NCI-H2196 treated with DMSO at 0.1 percent for 48 hours (cell line): ENCODE measurements at regions not wholly inside any gene's neighbourhood (a gene's known extent, or its start where the extent isn't known, plus 50 kb on each side); places are given as distances from the start of the nearest gene placed in this dataset.
"Not testable (repeated sequence)": the region's sequence is repeated elsewhere in the genome, so short reads cannot be mapped to it uniquely, and the experiment has no call there.

ENCODE experiments used
- DNase-seq: peaks from one replicate; lab custom pipeline; 2025; ENCODE audit not compliant: unreplicated experiment; lab: John Stamatoyannopoulos, UW

- DNase-seq, result no peak
These were observed 251.1 kb downstream of the SP3 start for GRCh38 chr2:173713904-173714555.

GRCh38 chr2:173715441-173715840, 249.7 kb downstream of the SP3 start:
- DNase-seq, result no peak

GRCh38 chr2:173716458-173717052, 248.6 kb downstream of the SP3 start:
- no peak for DNase-seq

GRCh38 chr2:173719471-173719870, 245.7 kb downstream of the SP3 start:
- DNase-seq, result no peak

GRCh38 chr2:173720306-173720705, 244.9 kb downstream of the SP3 start:
- no peak for DNase-seq

GRCh38 chr2:173734797-173735196, 230.4 kb downstream of the SP3 start:
- no peak for DNase-seq

DNA sequence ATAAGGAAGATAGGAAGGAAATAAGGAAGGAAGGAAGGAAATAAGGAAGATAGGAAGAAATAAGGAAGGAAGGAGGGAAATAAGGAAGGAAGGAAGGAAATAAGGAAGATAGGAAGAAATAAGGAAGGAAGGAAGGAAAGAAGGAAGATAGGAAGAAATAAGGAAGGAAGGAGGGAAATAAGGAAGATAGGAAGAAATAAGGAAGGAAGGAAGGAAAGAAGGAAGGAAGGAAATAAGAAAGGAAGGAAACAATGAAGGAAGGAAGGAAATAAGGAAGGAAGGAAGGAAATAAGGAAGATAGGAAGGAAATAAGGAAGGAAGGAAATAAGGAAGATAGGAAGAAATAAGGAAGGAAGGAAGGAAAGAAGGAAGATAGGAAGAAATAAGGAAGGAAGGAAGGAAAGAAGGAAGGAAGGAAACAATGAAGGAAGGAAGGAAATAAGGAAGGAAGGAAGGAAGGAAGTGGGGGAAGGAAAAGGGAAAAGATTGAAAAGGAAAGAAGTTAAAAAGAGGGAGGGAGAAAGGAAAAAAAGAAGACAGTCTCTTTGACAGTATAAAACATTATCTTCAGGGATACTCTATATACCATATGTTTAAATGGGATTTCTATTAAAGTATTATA, 227.1 kb downstream of the SP3 start:
- DNase-seq, result not testable (repeated sequence)

GRCh38 chr2:173739006-173739405, 226.2 kb downstream of the SP3 start:
- DNase-seq, result no peak

GRCh38 chr2:173740639-173741038, 224.5 kb downstream of the SP3 start:
- no peak for DNase-seq

- no peak for DNase-seq
These were observed 223.4 kb downstream of the SP3 start for GRCh38 chr2:173741759-173742158.

- no peak for DNase-seq
These were observed 218.1 kb downstream of the SP3 start for GRCh38 chr2:173747035-173747434.

DNA sequence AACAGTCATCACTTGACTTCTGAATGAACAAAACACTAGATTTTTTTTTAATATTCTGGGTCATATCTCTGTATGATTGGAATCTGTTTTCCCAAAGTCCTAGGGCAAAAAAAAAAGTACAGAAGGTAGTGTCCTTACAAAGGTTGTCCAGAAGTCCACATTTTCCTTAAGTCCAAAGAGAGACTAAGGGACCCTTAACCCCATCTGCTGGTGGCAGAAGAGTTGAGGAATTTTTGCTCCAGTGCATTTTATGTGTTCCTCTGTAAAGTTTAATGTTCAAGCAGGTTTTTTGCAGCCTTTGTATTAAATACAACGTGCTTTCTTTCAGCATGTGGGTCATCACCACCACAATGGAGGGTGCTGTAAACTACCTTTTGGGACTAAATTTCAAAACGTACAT, 215.9 kb downstream of the SP3 start:
- no peak for DNase-seq

DNA sequence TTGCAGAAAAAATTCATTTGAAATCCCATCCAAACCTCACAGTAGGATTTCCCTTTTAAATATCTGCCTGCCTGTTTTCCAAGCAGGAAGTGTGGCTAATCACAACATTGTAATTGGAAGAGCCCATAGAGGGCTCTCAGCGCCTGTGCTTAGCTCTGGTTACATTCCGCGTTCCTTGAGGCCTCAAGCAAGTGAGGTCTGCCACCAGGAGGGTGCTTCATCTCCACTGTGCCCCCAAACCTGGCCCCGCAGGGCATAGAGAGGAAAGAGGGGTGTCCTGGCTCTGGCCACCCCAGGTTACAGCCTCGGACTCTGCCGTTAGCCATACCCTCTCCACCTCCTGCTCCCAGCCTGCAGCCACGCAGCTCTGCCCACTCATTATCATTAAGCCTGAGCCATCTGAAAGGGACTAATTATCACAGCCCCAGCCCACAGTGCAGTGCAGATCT, 214.8 kb downstream of the SP3 start:
- DNase-seq, result no peak

- no peak for DNase-seq
These were observed 214.3 kb downstream of the SP3 start for GRCh38 chr2:173750831-173751230.

DNA sequence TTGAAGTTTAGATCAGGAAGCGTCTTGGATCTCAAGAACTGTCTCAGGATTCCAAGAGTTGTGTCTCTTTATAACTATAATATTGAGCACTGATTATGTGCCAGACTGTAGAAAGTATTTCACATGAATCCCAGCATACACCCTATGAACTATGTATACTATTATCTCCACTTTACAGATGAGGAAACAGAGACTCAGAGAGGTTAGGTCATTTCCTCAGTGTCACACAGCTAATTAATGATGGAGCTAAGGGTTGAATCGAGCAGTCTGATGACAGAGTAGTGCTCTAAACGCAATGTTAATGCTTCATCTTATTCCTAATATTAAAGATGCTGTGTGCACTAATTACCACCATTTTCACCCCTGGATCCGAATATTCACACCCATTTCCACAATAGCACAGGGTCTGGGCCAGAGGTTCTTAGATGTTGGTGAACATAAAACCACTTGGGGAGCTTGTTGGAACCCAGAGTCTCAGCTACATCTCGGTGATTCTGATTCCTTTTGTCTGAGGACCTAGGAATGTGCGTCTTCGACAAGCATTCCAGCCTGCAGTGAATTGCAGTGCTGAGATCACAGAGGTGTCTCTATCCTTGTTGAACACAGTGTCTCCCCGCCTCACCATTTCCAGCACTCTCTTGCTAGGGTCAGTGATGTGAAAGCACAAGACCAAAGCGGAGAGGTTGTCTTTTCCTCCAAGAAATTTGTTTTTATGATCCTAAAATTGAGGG, 213.8 kb downstream of the SP3 start:
- DNase-seq, result no peak

DNA sequence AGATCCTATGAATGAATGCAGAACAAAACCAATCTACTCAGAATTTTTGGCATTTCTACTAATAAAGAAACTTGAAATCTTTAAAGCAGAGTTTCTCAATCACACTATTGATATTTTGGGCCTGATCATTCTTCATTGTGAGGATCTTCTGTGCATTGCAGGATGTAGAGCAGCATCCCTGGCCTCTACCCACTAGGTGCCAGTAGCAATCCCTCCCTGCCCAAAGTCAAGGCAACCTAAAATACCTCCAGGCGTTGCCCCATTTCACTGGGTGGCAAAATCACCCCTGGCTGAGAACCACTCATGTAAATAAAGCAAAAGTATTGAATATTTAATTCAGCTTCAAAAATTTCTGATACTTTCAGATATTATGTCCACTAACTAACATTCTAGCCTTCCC, 213.0 kb downstream of the SP3 start:
- no peak for DNase-seq

DNA sequence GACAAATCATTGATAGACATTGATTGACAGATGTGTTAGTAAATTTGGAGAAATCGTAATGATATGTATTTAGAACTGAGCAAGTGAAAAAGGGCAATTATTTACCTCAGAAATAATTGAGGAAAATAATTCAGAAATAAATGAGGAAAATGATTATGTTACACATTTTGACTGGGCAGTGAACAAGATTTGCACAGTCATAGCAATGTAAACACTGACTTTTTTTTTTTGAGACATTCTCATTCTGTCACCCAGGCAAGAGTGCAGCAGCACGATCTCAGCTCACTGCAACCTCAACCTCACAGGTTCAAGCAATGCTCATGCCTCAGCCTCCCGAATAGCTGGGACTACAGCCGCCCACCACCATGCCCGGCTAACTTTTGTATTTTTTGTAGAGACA, 211.7 kb downstream of the SP3 start:
- DNase-seq, result no peak

DNA sequence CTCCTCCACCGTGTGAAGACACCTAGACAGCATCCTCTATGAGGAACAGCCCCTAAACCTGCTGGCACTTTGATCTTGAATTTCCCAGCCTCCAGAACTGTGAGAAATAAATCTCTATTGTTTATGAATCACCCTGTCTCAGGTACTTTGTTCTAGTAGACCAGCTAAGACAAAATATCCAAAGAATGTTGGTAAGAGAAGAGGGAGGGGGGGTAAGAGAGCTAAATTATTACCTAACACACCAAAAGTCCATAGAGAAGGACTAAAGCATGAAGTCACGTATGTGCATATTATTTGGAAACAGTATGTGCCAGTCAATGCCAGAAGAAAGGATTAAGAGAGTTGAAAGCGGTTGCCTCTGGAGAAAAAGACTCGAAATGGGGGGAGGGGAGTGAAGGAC, 211.0 kb downstream of the SP3 start:
- DNase-seq, result no peak

DNA sequence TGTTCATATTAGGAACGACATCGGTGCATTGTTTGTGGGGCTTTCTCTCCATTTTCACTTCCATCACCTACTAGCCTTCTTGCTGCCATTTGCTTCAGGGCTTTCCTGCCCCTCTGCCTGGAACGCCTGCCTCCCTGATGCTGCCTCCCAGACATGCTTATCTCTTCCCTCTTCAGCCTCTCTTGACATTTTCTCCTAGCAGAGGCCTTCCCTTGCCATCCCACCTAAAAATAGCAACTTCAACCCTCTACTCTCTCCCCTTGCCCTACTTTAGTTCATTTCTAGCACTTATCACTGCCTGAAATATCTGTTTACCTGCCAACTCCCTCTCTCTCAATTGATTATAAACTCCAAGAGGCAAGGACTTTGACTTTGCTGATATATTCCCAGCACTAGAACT, 210.3 kb downstream of the SP3 start:
- no peak for DNase-seq

- DNase-seq, result no peak
These were observed 209.4 kb downstream of the SP3 start for GRCh38 chr2:173755798-173756197.

DNA sequence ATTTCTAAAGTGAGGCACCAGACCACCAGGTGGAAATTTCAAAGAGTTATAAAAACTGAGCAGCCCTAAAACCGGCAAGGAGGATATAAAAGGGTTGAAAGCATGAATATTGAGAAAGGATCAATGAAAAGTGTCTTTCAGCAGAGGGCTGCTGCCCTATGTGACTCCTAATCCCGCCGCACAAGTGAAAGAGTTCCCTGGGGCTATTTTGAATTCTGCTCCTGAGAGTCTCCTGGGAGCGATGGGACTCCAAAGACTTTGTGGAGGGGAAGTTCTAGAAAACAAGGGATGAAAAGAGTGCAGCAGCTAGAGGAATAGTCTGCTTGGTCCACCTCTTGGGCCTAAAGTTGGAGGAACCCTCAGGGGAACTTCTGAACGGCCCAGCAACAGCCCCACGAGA, 205.2 kb downstream of the SP3 start:
- no peak for DNase-seq

DNA sequence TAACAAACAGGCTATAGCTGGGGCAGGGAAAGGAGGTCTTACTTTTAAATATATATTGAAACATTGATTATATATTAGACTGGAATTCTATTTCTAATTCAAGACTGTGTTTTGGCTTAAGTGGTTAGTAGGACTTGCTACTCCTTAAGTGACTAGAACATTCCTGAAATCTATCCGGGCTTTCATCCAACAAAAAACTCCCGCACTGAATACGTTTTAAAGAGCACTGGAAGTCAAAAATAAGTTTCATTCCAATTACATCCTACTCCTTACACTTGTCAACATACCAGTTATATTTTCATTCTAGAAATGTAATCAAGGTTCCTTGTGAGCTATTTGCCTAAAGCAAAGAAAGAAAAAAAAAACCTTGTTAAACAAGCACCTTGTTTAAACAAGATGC, 204.6 kb downstream of the SP3 start:
- no peak for DNase-seq
